ENCODE measurements at regions not wholly inside any gene's neighbourhood (a gene's known extent, or its start where the extent isn't known, plus 50 kb on each side); places are given as distances from the start of the nearest gene placed in this dataset.
"Not testable (repeated sequence)": the region's sequence is repeated elsewhere in the genome, so short reads cannot be mapped to it uniquely, and the experiment has no call there.

GRCh38 chr2:193482557-193482956 is 1287.8 kb upstream of the TMEFF2 start:
- no peak for DNase-seq

GRCh38 chr2:193480187-193480586 is 1285.5 kb upstream of the TMEFF2 start:
- DNase-seq = no peak

GRCh38 chr2:193476171-193476800 is 1281.6 kb upstream of the TMEFF2 start:
- no peak for DNase-seq

- DNase-seq = no peak
Measured at GRCh38 chr2:193475038-193475437, 1280.3 kb upstream of the TMEFF2 start.

- DNase-seq = no peak
Measured at GRCh38 chr2:193469251-193469650, 1274.5 kb upstream of the TMEFF2 start.

- no peak for DNase-seq
Measured at GRCh38 chr2:193467276-193467987, 1272.7 kb upstream of the TMEFF2 start.

GRCh38 chr2:193463011-193463410 is 1268.3 kb upstream of the TMEFF2 start:
- DNase-seq = no peak

- no peak for DNase-seq
Measured at GRCh38 chr2:193462411-193462810, 1267.7 kb upstream of the TMEFF2 start.

GRCh38 chr2:193461431-193461934 is 1266.8 kb upstream of the TMEFF2 start:
- DNase-seq = no peak

- DNase-seq = no peak
Measured at GRCh38 chr2:193446967-193447366, 1252.2 kb upstream of the TMEFF2 start.

- no peak for DNase-seq
Measured at GRCh38 chr2:193442293-193442692, 1247.6 kb upstream of the TMEFF2 start.

GRCh38 chr2:193428336-193428818 is 1233.6 kb upstream of the TMEFF2 start:
- no peak for DNase-seq

- DNase-seq = not testable (repeated sequence)
Measured at GRCh38 chr2:193412368-193412767, 1217.6 kb upstream of the TMEFF2 start.

GRCh38 chr2:193409951-193410350 is 1215.2 kb upstream of the TMEFF2 start:
- no peak for DNase-seq

- no peak for DNase-seq
Measured at GRCh38 chr2:193382583-193382982, 1187.8 kb upstream of the TMEFF2 start.

- DNase-seq = no peak
Measured at GRCh38 chr2:193377789-193378188, 1183.1 kb upstream of the TMEFF2 start.

GRCh38 chr2:193373120-193373519 is 1178.4 kb upstream of the TMEFF2 start:
- DNase-seq = no peak

- no peak for DNase-seq
Measured at GRCh38 chr2:193371200-193371599, 1176.5 kb upstream of the TMEFF2 start.

GRCh38 chr2:193368615-193369014 is 1173.9 kb upstream of the TMEFF2 start:
- DNase-seq = no peak

GRCh38 chr2:193357508-193357907 is 1162.8 kb upstream of the TMEFF2 start:
- DNase-seq = no peak

- not testable (repeated sequence) for DNase-seq
Measured at GRCh38 chr2:193352665-193353242, 1158.0 kb upstream of the TMEFF2 start.

- no peak for DNase-seq
Measured at GRCh38 chr2:193350509-193350908, 1155.8 kb upstream of the TMEFF2 start.

- no peak for DNase-seq
Measured at GRCh38 chr2:193349642-193350041, 1154.9 kb upstream of the TMEFF2 start.

- no peak for DNase-seq
Measured at GRCh38 chr2:193348055-193348454, 1153.3 kb upstream of the TMEFF2 start.

Measured in NCI-H2029 treated with DMSO at 0.1 percent for 48 hours (cell line).